A549 (cell line): ENCODE measurements at regions not wholly inside any gene's neighbourhood (a gene's known extent, or its start where the extent isn't known, plus 50 kb on each side); places are given as distances from the start of the nearest gene placed in this dataset.
A peak's percentile ranks its signal among the peaks of the same experiment; 100 is the strongest.

Source experiments
- ATAC-seq, 2 experiments: fragments of 200-7000 bp in 1 of 2; fragments of >200 bp in 1 of 2; cut with Nextera tagmentation in 1 of 2; cut with Tn5 transposase in 1 of 2; 3 replicates each; pipeline versions ENCODE4 v1.8.0 to v1.9.1; 2018 to 2020; ENCODE audit warnings: mild to moderate bottlenecking in 1 of 2, moderate library complexity in 1 of 2
- CTCF ChIA-PET: fragments of 300-600 bp; sonication (Branson Sonifier 250); formaldehyde crosslinking; extraction: SDS; loops from one replicate; lab custom pipeline; 2021; ENCODE audit warnings: antibody characterized with exemption, inconsistent platforms; lab: Yijun Ruan, JAX
- POLR2A ChIA-PET: fragments of 350-600 bp; formaldehyde crosslinking; extraction: SDS; loops from one replicate; lab custom pipeline; 2021; ENCODE audit warnings: antibody characterized with exemption, inconsistent platforms; lab: Yijun Ruan, JAX
- DNase-seq, 2 experiments: peaks; one replicate each; pipeline versions ENCODE4 v3.0.0 to v3.0.0-alpha.2; 2011 to 2016; ENCODE audit warnings: low read depth in 1 of 2, low spot score in 1 of 2
- FAIRE-seq: peaks from 2 replicates; lab custom pipeline; 2011; peaks lifted over from hg19 to GRCh38; lab: Jason Lieb, UNC
- H3K27ac ChIP-seq, 2 experiments: fragments of >200 bp; sonication (Bioruptor Twin); formaldehyde crosslinking; 3 replicates each; pipeline ENCODE4 v1.5.1; 2016 to 2017
- H3K4me1 ChIP-seq: fragments of >200 bp; sonication (Bioruptor Twin); formaldehyde crosslinking; 3 replicates; pipeline ENCODE4 v1.6.1; 2016
- H3K4me2 ChIP-seq: fragments of >200 bp; sonication (Bioruptor Twin); formaldehyde crosslinking; 3 replicates; pipeline ENCODE4 v1.6.1; 2016
- H3K4me3 ChIP-seq: fragments of >200 bp; sonication (Bioruptor Twin); formaldehyde crosslinking; 3 replicates; pipeline ENCODE4 v1.5.1; 2016
- H3K9me3 ChIP-seq: fragments of >200 bp; sonication (Bioruptor Twin); formaldehyde crosslinking; 3 replicates; pipeline ENCODE4 v1.6.1; 2016
- CBX2 ChIP-seq: fragments of 200-600 bp; sonication (generic); IDR thresholded peaks from 2 replicates; pipeline ENCODE4 v1.6.1; 2016; ENCODE audit warnings: low read depth, mild to moderate bottlenecking, borderline replicate concordance
- CBX8 ChIP-seq: fragments of 200-600 bp; sonication (generic); IDR thresholded peaks from 2 replicates; pipeline ENCODE4 v1.6.1; 2016
- CEBPB ChIP-seq, 2 experiments: fragments of >200 bp in 1 of 2; sonication (Bioruptor Twin) in 1 of 2; formaldehyde crosslinking in 1 of 2; IDR thresholded peaks; 2 replicates each; pipeline ENCODE4 v1.6.1; 2012 to 2016
- CHD2 ChIP-seq: fragments of 150-350 bp; IDR thresholded peaks from 2 replicates; pipeline ENCODE4 v1.6.1; 2014; ENCODE audit warnings: low read length; ENCODE audit not compliant: partially characterized antibody
- CHD4 ChIP-seq: fragments of 200-600 bp; sonication (generic); IDR thresholded peaks from 2 replicates; pipeline ENCODE4 v1.6.1; 2016; ENCODE audit warnings: antibody characterized with exemption, mild to moderate bottlenecking, borderline replicate concordance
- EHMT2 ChIP-seq: fragments of 200-600 bp; sonication (generic); IDR thresholded peaks from 2 replicates; pipeline ENCODE4 v1.6.1; 2016; ENCODE audit warnings: antibody characterized with exemption, low read depth, mild to moderate bottlenecking, moderate library complexity
- EP300 ChIP-seq, 2 experiments: fragments of >200 bp; sonication (Bioruptor Twin); formaldehyde crosslinking; IDR thresholded peaks; 2 replicates in 1 of 2; 3 replicates in 1 of 2; pipeline ENCODE4 v1.6.1; 2016 to 2017
- FOSL2 ChIP-seq, 2 experiments: fragments of 450-650 bp in 1 of 2; fragments of >200 bp in 1 of 2; sonication (Bioruptor Twin) in 1 of 2; formaldehyde crosslinking; IDR thresholded peaks; 2 replicates each; pipeline versions ENCODE4 v1.5.0 to v1.6.1; 2016 to 2020; ENCODE audit warnings: mild to moderate bottlenecking in 1 of 2, moderate library complexity in 1 of 2
- HDAC2 ChIP-seq: fragments of 200-600 bp; sonication (generic); IDR thresholded peaks from 2 replicates; pipeline ENCODE4 v1.6.1; 2016
- HEYL ChIP-seq: fragments of 250-450 bp; sonication (Bioruptor Pico); IDR thresholded peaks from 2 replicates; pipeline ENCODE4 v1.8.0; 2021; ENCODE audit warnings: mild to moderate bottlenecking, moderate library complexity
- HOXA7 ChIP-seq: fragments of 250-450 bp; sonication (Bioruptor Pico); IDR thresholded peaks from 2 replicates; pipeline ENCODE4 v1.5.0; 2020; ENCODE audit warnings: mild to moderate bottlenecking, moderate library complexity
- HOXB13 ChIP-seq: fragments of 250-450 bp; sonication (Bioruptor Pico); IDR thresholded peaks from 2 replicates; pipeline ENCODE4 v1.5.0; 2020; ENCODE audit warnings: low read depth, mild to moderate bottlenecking, moderate library complexity
- HOXB5 ChIP-seq: fragments of 250-450 bp; sonication (Bioruptor Pico); IDR thresholded peaks from 2 replicates; pipeline ENCODE4 v1.5.0; 2020; ENCODE audit warnings: mild to moderate bottlenecking, moderate library complexity
- JUN ChIP-seq, 2 experiments: fragments of >200 bp; sonication (Bioruptor Twin); formaldehyde crosslinking; IDR thresholded peaks; 2 replicates in 1 of 2; 3 replicates in 1 of 2; pipeline ENCODE4 v1.6.1; 2016 to 2017
- JUNB ChIP-seq: fragments of >200 bp; sonication (Bioruptor Twin); formaldehyde crosslinking; IDR thresholded peaks from 2 replicates; pipeline ENCODE4 v1.6.1; 2016
- KDM1A ChIP-seq: fragments of 200-600 bp; sonication (generic); IDR thresholded peaks from 2 replicates; pipeline ENCODE4 v1.6.1; 2016; ENCODE audit warnings: low read depth, mild to moderate bottlenecking
- KDM5A ChIP-seq: fragments of 200-600 bp; sonication (generic); IDR thresholded peaks from 2 replicates; pipeline ENCODE4 v1.6.1; 2016; ENCODE audit warnings: antibody characterized with exemption, mild to moderate bottlenecking
- MAX ChIP-seq: IDR thresholded peaks from 2 replicates; pipeline ENCODE4 v1.6.1; 2012
- MYC ChIP-seq: IDR thresholded peaks from 2 replicates; pipeline ENCODE4 v1.6.1; 2012; ENCODE audit warnings: mild to moderate bottlenecking, inconsistent platforms, low read length, improper control_type of control experiment, borderline replicate concordance
- NFE2L2 ChIP-seq: fragments of 150-350 bp; conservative IDR thresholded peaks from 2 replicates; pipeline ENCODE4 v1.6.1; 2014; ENCODE audit warnings: low read length
- NPAS2 ChIP-seq: fragments of 250-450 bp; sonication (Bioruptor Pico); IDR thresholded peaks from 2 replicates; pipeline ENCODE4 v1.8.0; 2022; ENCODE audit warnings: mild to moderate bottlenecking, moderate library complexity, borderline replicate concordance
- NR3C1 ChIP-seq: fragments of >200 bp; sonication (Bioruptor Twin); formaldehyde crosslinking; IDR thresholded peaks from 3 replicates; pipeline ENCODE4 v1.6.1; 2017
- PBX3 ChIP-seq: IDR thresholded peaks from 2 replicates; pipeline ENCODE4 v1.6.1; 2012
- PHF8 ChIP-seq: fragments of 200-600 bp; sonication (generic); IDR thresholded peaks from 2 replicates; pipeline ENCODE4 v1.6.1; 2016; ENCODE audit warnings: low read depth, mild to moderate bottlenecking, antibody characterized with exemption, moderate library complexity, borderline replicate concordance
- POLR2AphosphoS2 ChIP-seq: conservative IDR thresholded peaks from 2 replicates; pipeline ENCODE4 v1.6.1; 2012; ENCODE audit warnings: low read length, improper control_type of control experiment, inconsistent platforms
- RAD21 ChIP-seq, 2 experiments: fragments of >200 bp in 1 of 2; sonication (Bioruptor Twin) in 1 of 2; formaldehyde crosslinking in 1 of 2; IDR thresholded peaks in 1 of 2; conservative IDR thresholded peaks in 1 of 2; 2 replicates in 1 of 2; 3 replicates in 1 of 2; pipeline ENCODE4 v1.6.1; 2012 to 2018; ENCODE audit warnings: inconsistent platforms in 1 of 2
- RARB ChIP-seq: fragments of 250-450 bp; sonication (Bioruptor Pico); IDR thresholded peaks from 2 replicates; pipeline ENCODE4 v1.8.0; 2021; ENCODE audit warnings: mild to moderate bottlenecking, moderate library complexity
- RFX5 ChIP-seq: fragments of 450-650 bp; IDR thresholded peaks from 2 replicates; pipeline ENCODE4 v1.7.1; 2014; ENCODE audit warnings: antibody characterized with exemption, mild to moderate bottlenecking, moderate library complexity
- RNF2 ChIP-seq: fragments of 200-600 bp; sonication (generic); IDR thresholded peaks from 2 replicates; pipeline ENCODE4 v1.6.1; 2016; ENCODE audit warnings: low read depth, mild to moderate bottlenecking, antibody characterized with exemption, moderate library complexity, borderline replicate concordance
- SREBF2 ChIP-seq: fragments of 450-650 bp; IDR thresholded peaks from 2 replicates; pipeline ENCODE4 v1.6.1; 2014; ENCODE audit warnings: mild to moderate bottlenecking, moderate library complexity
- ZC3H11A ChIP-seq: fragments of 450-650 bp; IDR thresholded peaks from 2 replicates; pipeline ENCODE4 v1.6.1; 2014; ENCODE audit warnings: antibody characterized with exemption, mild to moderate bottlenecking
- ZFP36 ChIP-seq: fragments of 450-650 bp; IDR thresholded peaks from 2 replicates; pipeline ENCODE4 v1.6.1; 2014; ENCODE audit warnings: borderline replicate concordance; ENCODE audit not compliant: partially characterized antibody
- WGBS: methylation state at CpG from one replicate; pipeline ENCODE4 v1.1.6; 2017; ENCODE audit errors: missing lambda C conversion rate; 5-methylcytosine and 5-hydroxymethylcytosine counted together
- TF ChIP-seq, protein P1 (sequence below): fragments of 250-450 bp; sonication (Bioruptor Pico); IDR thresholded peaks from 2 replicates; pipeline ENCODE4 v1.5.0; 2020; ENCODE audit warnings: low read depth, mild to moderate bottlenecking, moderate library complexity
- TF ChIP-seq, protein P2 (sequence below): fragments of 450-650 bp; IDR thresholded peaks from 2 replicates; pipeline ENCODE4 v1.6.1; 2014; ENCODE audit warnings: antibody characterized with exemption
- TF ChIP-seq, protein P3 (sequence below): fragments of >200 bp; sonication (Bioruptor Twin); formaldehyde crosslinking; IDR thresholded peaks from 2 replicates; pipeline ENCODE4 v1.6.1; 2016
- TF ChIP-seq, protein P4 (sequence below): fragments of 250-450 bp; sonication (Bioruptor Pico); IDR thresholded peaks from 2 replicates; pipeline ENCODE4 v1.5.0; 2021; ENCODE audit warnings: mild to moderate bottlenecking, moderate library complexity, borderline replicate concordance

DNA sequence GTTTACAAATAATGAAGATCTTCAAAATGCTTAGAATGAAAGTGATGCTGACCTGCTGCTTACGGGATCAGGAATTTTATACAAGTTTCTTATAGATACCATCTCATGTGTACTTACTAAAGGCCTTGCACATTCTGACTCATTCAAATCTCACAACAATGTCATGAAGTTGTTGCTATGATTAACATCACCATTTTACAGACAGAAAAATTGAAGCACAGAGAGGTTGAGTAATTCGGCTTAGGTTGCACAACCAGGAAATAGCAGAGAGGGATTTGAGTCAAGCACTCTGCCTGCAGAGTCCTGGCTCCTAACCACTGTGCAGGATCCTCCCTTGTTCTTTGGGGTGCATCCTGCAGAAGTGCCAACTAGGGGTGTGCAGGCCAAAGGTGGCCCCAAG lies 471.9 kb downstream of the MIAT start:
- Histone ChIP-seq H3K4me2 (peak overlapping the region; percentile 28), H3K4me1 (peaks cover 66% of the 10 kb centered on the region), H3K9me3 (no peaks in the 10 kb centered on the region), H3K4me3 (no peak overlapping the region), H3K27ac (peak overlapping the region; percentile 55 to 90)
- CTCF ChIA-PET = no interaction called here
- WGBS = 13% methylated on average over 2 of the region's 2 CpGs
- DNase-seq (peak; percentile 21 to 64), ATAC-seq (peak; percentile 72 to 73), FAIRE-seq (no peak)
- POLR2A ChIA-PET = no interaction called here
- TF ChIP-seq CBX2 = no peak
- TF ChIP-seq PHF8 = no peak
- no peak for TF ChIP-seq HOXB5
- no peak for TF ChIP-seq FOSL2 (IDR thresholded peaks at IDR 0.05)
- TF ChIP-seq FOSL2 (CRISPR knock-in tag; IDR thresholded peaks at IDR 0.05) = peak; percentile 81
- TF ChIP-seq NPAS2 (CRISPR knock-in tag) = no peak
- no peak for TF ChIP-seq RNF2
- no peak for TF ChIP-seq CHD2
- no peak for TF ChIP-seq MYC
- no peak for TF ChIP-seq CHD4
- no peak for TF ChIP-seq HOXA7 (CRISPR knock-in tag)
- peak; percentile 47 to 50; a peak in 2 of 5 replicates for TF ChIP-seq EP300 (IDR thresholded peaks at IDR 0.05)
- TF ChIP-seq CBX8 = no peak
- TF ChIP-seq KDM5A = no peak
- no peak for TF ChIP-seq HOXB13
- peak; percentile 24 to 52; a peak in 3 of 5 replicates for TF ChIP-seq JUN (IDR thresholded peaks at IDR 0.05)
- TF ChIP-seq NR3C1 = no peak
- TF ChIP-seq, protein P1, sequence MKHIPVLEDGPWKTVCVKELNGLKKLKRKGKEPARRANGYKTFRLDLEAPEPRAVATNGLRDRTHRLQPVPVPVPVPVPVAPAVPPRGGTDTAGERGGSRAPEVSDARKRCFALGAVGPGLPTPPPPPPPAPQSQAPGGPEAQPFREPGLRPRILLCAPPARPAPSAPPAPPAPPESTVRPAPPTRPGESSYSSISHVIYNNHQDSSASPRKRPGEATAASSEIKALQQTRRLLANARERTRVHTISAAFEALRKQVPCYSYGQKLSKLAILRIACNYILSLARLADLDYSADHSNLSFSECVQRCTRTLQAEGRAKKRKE (CRISPR knock-in tag) = no peak
- peak; percentile 95 for TF ChIP-seq CEBPB (IDR thresholded peaks at IDR 0.05)
- peak; percentile 36; the same call in 1 of the 2 replicates for TF ChIP-seq MAX
- TF ChIP-seq HEYL (CRISPR knock-in tag) = no peak
- no peak for TF ChIP-seq EHMT2
- TF ChIP-seq RARB (CRISPR knock-in tag) = no peak
- TF ChIP-seq, protein P2, sequence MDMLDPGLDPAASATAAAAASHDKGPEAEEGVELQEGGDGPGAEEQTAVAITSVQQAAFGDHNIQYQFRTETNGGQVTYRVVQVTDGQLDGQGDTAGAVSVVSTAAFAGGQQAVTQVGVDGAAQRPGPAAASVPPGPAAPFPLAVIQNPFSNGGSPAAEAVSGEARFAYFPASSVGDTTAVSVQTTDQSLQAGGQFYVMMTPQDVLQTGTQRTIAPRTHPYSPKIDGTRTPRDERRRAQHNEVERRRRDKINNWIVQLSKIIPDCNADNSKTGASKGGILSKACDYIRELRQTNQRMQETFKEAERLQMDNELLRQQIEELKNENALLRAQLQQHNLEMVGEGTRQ = no peak
- TF ChIP-seq, protein P3, sequence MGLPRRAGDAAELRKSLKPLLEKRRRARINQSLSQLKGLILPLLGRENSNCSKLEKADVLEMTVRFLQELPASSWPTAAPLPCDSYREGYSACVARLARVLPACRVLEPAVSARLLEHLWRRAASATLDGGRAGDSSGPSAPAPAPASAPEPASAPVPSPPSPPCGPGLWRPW = peak; percentile 80; the same call in 1 of the 2 replicates
- TF ChIP-seq, protein P4, sequence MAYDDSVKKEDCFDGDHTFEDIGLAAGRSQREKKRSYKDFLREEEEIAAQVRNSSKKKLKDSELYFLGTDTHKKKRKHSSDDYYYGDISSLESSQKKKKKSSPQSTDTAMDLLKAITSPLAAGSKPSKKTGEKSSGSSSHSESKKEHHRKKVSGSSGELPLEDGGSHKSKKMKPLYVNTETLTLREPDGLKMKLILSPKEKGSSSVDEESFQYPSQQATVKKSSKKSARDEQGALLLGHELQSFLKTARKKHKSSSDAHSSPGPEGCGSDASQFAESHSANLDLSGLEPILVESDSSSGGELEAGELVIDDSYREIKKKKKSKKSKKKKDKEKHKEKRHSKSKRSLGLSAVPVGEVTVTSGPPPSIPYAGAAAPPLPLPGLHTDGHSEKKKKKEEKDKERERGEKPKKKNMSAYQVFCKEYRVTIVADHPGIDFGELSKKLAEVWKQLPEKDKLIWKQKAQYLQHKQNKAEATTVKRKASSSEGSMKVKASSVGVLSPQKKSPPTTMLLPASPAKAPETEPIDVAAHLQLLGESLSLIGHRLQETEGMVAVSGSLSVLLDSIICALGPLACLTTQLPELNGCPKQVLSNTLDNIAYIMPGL = no peak
- no peak for TF ChIP-seq SREBF2
- TF ChIP-seq HDAC2 = no peak
- peak; percentile 59; the same call in 1 of the 2 replicates for TF ChIP-seq JUNB
- no peak for TF ChIP-seq PBX3
- peak in 1 of 2 experiments; percentile 2; a peak in 1 of 5 replicates for TF ChIP-seq RAD21 (conservative IDR thresholded peaks at IDR 0.05 in 1 of 2, IDR thresholded peaks at IDR 0.05 in 1 of 2)
- no peak for TF ChIP-seq POLR2AphosphoS2
- no peak for TF ChIP-seq ZC3H11A
- peak; percentile 45; the same call in 1 of the 2 replicates for TF ChIP-seq KDM1A
- TF ChIP-seq NFE2L2 = no peak
- TF ChIP-seq RFX5 = no peak
- TF ChIP-seq ZFP36 = peak; percentile 52
